D721Med (cell line): ENCODE measurements at regions not wholly inside any gene's neighbourhood (a gene's known extent, or its start where the extent isn't known, plus 50 kb on each side); places are given as distances from the start of the nearest gene placed in this dataset.
A peak's percentile ranks its signal among the peaks of the same experiment; 100 is the strongest.

Experiments used
- DNase-seq: peaks from one replicate; pipeline ENCODE4 v3.0.0; 2011; ENCODE audit warnings: low spot score; ENCODE audit not compliant: insufficient read length
- FAIRE-seq: peaks from 2 replicates; lab custom pipeline; 2011; peaks lifted over from hg19 to GRCh38; lab: Jason Lieb, UNC
- TF ChIP-seq, protein P1 (sequence below): IDR thresholded peaks from 2 replicates; pipeline ENCODE4 v1.5.1; 2012; ENCODE audit warnings: mild to moderate bottlenecking, control low read depth; ENCODE audit not compliant: insufficient read depth; ENCODE audit errors: missing control alignments

DNA sequence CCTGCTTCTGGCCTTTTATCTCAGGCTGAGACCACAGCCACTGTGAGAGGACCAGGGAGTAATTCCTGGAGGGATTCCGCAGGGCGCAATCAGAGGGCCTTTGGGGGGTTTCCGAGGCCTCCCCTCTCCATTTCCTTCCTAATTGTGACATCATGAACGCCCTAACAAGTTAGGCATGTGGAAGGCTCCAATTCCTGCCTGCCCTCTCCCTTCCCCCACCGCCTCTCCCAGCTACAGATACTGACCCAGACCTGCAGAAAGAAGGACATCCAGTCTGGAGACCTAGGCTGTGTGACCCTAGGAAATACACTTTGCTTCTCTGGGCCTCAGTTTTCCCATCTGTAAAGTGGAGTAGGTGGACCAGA lies 637.9 kb downstream of the MED13L start:
- TF ChIP-seq, protein P1, sequence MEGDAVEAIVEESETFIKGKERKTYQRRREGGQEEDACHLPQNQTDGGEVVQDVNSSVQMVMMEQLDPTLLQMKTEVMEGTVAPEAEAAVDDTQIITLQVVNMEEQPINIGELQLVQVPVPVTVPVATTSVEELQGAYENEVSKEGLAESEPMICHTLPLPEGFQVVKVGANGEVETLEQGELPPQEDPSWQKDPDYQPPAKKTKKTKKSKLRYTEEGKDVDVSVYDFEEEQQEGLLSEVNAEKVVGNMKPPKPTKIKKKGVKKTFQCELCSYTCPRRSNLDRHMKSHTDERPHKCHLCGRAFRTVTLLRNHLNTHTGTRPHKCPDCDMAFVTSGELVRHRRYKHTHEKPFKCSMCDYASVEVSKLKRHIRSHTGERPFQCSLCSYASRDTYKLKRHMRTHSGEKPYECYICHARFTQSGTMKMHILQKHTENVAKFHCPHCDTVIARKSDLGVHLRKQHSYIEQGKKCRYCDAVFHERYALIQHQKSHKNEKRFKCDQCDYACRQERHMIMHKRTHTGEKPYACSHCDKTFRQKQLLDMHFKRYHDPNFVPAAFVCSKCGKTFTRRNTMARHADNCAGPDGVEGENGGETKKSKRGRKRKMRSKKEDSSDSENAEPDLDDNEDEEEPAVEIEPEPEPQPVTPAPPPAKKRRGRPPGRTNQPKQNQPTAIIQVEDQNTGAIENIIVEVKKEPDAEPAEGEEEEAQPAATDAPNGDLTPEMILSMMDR, result no peak
- no peak for DNase-seq
- FAIRE-seq, result no peak

DNA sequence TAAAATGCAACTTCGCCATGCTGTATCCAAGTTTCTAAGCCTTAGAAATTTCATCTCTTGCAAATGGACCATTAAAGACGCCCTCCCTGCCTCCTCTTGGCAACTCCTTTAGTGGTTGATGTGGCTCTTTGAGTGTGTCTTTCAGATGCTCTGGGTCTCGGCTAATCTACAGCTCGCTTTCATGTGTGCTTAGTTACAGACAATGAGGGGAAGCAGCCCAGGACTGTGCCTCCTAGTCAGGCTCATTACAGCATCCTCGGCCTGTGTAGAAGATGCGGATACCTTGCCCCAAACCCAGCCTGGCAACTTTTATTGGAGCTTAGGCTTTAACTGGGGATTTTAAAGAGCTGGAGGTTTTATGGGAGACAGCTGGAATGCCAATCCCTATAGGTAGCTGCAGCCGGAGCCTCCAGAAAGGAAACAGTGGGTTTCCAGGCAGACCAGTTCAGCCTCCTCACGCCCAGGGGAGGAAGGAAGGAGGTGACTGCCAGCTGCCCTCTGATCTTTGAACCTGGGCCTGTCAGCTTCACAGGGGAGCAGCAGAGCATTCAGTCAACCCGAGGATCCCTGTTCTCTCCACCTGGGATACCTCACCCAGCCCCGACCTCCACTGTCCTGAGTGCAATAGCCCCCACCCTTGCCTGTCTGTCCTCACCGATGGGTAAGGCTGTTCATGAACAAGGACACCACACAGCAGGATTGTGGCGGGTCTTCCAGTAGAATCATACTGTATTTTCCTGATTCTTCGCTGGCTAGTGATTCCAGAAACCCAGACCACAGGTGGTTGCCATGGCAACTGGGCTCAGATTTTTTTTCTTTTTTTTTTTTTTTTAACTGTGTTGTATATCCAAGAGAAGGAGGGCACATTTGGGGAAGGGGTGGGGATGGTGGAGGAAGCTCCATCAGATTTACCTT lies 638.5 kb downstream of the MED13L start:
- TF ChIP-seq, protein P1, result no peak
- DNase-seq, result no peak
- no peak for FAIRE-seq

DNA sequence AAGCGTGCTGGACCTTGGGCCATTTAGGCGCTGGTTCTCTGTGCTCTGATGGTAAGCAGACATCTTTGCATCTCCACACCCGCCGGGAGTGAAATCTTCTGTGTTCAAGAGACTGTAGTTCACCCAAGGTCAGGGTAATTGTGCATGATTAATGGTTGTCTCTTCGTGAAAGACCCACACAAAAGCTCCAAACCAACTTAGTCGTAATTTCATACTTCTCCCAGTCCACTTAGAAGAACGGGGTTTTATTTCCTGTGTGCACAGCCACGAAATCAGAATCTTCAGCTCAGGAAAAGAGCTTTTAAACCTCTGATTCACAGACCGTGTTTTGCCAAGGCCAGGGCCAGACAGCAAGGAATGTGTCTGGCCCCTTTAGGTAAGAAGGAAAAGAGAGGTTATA lies 640.9 kb downstream of the MED13L start:
- TF ChIP-seq, protein P1, result no peak
- FAIRE-seq, result no peak
- no peak for DNase-seq

DNA sequence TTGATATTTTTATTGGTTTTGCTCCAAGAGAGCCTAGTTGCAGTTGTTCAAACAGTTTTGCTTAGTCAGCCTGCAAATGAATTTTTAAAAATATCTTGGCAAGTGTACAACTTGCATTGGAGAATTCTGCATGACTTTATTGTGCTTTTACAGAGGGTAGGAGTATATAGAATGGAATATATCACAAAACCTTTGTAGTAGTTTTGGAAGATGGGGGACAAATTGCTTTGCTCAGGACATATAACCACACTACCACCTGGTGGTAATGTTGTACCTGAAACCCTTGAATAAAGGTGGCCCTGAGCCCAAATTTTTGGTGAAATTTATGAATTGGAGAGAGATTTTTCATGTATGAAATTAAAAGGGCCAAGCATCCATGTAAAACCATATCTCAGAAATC lies 645.2 kb downstream of the MED13L start:
- DNase-seq (no peak), FAIRE-seq (no peak)
- TF ChIP-seq, protein P1, result peak; percentile 9

DNA sequence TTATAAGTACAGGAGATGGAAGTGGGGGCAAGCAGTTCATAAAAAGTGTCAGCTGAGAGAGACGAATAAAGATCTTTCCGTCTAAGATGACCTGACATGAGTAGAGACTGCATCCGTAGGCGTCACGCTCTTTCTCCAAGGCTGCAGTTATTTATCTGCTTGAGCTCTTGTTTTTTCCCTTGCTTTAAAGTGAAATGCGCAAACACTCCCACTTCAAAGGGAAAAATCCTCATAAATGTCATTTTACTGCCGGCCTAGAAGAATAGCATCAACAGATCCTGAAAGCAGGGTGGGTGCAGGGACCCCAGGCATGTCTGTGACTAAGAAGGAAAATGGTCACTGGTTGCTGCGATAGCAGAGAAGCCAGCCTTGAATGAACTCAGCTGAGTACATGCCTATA lies 647.4 kb downstream of the MED13L start:
- TF ChIP-seq, protein P1, result no peak
- FAIRE-seq, result no peak

DNA sequence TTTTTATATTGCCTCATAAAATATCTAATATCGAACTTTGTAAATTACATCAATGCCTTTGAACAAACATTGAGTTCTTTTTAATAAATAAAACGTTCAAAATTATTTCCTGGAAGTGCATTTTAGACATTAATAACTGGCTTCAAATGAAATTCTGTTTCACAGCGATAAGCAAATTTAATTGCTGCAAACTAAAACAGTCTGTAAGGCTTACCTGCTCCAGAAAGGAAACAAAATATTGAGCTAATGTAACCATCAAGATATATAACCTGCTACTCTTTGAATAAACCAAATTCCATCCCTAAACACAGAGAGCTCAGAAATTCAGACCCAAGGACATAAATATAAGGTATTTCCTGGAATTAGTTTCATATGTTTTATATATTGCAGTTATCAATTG lies 651.3 kb downstream of the MED13L start:
- TF ChIP-seq, protein P1, result no peak
- FAIRE-seq (no peak), DNase-seq (no peak)

More for the DNA sequence above, 647.4 kb downstream of the MED13L start:
- DNase-seq, result no peak

DNA sequence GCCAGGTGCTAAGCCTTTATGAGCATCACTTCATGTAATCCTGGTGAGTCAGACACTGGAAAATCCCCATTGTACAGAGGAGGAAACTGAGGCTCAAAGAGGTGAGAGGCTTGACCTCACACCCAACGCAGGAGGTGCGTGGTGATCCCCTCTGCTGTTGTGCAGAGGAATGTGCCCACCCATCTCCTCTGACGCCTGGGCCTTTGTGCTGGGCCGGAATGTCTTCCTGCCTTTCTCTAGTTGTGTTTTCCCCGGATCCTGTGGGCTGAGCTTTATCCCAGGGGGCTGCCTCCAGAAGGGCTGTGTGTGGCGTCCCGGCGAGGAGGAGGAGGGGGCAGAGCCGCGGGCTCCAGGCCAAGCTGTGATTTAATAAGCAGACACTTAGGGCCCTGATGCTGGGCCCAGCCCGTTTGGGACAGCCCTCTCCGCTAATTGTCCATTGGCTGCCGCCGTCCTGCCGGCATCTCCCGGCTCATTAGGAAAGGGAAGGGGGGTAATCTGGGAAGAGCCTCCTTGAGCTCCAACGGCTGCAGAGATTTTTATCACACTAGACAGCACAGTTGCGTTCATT lies 653.6 kb downstream of the MED13L start:
- TF ChIP-seq, protein P1, result no peak
- no peak for DNase-seq
- no peak for FAIRE-seq
